PFSK-1 (cell line): ENCODE measurements at regions not wholly inside any gene's neighbourhood (a gene's known extent, or its start where the extent isn't known, plus 50 kb on each side); places are given as distances from the start of the nearest gene placed in this dataset.

ENCODE experiments used
- FOXP2 ChIP-seq: optimal IDR thresholded peaks from 2 replicates; pipeline ENCODE3; 2011; ENCODE audit warnings: borderline replicate concordance, control low read depth, inconsistent platforms; ENCODE audit not compliant: insufficient read depth; ENCODE audit errors: extremely low read length, extremely low read depth
- POLR2AphosphoS5 ChIP-seq: IDR thresholded peaks from 2 replicates; pipeline ENCODE4 v1.6.1; 2012; ENCODE audit warnings: low read depth, mild to moderate bottlenecking, control low read depth, low read length, moderate library complexity
- SIN3A ChIP-seq: IDR thresholded peaks from 2 replicates; pipeline ENCODE4 v1.6.1; 2012; ENCODE audit warnings: mild to moderate bottlenecking, low read length, moderate library complexity, borderline replicate concordance; ENCODE audit not compliant: insufficient read depth
- TAF1 ChIP-seq: IDR thresholded peaks from 2 replicates; pipeline ENCODE4 v1.6.1; 2012; ENCODE audit warnings: low read length, control low read depth, borderline replicate concordance; ENCODE audit not compliant: insufficient read depth
- TF ChIP-seq, protein P1 (sequence below), 2 experiments: IDR thresholded peaks; 2 replicates each; pipeline versions ENCODE4 v1.6.1 to v1.8.0; 2011 to 2012; ENCODE audit warnings: low read depth in 2 of 2, low read length in 2 of 2, control low read depth in 1 of 2, inconsistent platforms in 1 of 2, mild to moderate bottlenecking in 1 of 2, moderate library complexity in 1 of 2; ENCODE audit not compliant: insufficient read depth in 1 of 2

DNA sequence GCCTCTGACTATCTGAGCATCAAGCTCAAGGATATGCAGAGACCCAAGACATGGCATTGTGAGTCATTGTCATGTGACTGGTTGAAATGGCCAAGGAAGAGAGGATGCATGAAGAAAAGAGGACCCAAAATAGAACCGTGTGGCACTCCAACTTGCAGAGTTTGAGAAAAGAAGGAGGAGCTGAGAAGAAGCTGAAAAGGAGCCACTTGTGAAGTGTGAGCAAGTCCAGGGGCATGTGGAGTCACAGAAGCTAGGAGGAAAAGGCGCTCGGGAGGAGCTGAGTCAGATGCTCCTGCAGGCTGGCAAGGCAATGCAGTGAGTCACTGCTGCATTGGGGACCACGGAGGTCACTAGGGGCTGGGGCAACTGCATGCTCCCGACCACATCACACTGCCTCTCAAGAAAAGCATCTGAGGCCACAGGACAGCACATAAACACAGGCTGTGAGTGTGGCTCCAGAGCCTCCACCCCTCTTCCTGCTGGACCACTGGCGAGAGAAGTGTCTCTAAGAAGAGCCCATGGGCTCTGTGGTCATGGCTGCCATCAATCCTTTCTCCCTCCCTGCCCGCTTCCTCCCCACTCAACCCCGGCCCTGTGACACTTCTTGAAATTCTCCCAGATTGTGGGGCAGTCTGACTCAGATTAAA lies 197.6 kb downstream of the DRD1 start:
- TF ChIP-seq SIN3A (no peak), FOXP2 (no peak), TAF1 (no peak), POLR2AphosphoS5 (no peak)
- TF ChIP-seq, protein P1, sequence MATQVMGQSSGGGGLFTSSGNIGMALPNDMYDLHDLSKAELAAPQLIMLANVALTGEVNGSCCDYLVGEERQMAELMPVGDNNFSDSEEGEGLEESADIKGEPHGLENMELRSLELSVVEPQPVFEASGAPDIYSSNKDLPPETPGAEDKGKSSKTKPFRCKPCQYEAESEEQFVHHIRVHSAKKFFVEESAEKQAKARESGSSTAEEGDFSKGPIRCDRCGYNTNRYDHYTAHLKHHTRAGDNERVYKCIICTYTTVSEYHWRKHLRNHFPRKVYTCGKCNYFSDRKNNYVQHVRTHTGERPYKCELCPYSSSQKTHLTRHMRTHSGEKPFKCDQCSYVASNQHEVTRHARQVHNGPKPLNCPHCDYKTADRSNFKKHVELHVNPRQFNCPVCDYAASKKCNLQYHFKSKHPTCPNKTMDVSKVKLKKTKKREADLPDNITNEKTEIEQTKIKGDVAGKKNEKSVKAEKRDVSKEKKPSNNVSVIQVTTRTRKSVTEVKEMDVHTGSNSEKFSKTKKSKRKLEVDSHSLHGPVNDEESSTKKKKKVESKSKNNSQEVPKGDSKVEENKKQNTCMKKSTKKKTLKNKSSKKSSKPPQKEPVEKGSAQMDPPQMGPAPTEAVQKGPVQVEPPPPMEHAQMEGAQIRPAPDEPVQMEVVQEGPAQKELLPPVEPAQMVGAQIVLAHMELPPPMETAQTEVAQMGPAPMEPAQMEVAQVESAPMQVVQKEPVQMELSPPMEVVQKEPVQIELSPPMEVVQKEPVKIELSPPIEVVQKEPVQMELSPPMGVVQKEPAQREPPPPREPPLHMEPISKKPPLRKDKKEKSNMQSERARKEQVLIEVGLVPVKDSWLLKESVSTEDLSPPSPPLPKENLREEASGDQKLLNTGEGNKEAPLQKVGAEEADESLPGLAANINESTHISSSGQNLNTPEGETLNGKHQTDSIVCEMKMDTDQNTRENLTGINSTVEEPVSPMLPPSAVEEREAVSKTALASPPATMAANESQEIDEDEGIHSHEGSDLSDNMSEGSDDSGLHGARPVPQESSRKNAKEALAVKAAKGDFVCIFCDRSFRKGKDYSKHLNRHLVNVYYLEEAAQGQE (IDR thresholded peaks at IDR 0.05; ENCODE audit: insufficient read depth in 1 of 2, low read depth in 2 of 2, low read length in 2 of 2): no peak

DNA sequence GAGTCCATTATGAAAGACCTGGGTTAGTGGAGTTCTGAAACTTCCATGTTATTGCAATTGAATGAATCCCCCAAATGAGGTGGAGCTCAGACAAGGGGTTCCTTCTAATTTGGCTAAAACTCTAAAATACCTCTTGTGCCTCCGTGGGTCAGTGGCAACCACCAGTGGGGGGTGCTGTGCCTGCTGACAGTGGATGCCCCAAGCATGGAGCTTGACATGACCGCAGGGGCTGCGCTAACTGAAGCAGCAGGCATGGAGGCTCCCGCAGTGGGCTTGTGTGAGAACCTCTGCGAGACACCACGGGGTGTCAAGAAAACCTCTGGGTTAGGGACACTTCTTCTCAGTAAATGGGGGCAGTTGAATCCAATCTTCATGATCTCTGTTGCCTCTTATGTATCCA lies 200.5 kb downstream of the DRD1 start:
- no peak for TF ChIP-seq SIN3A
- TF ChIP-seq, protein P1 (IDR thresholded peaks at IDR 0.05; ENCODE audit: insufficient read depth in 1 of 2, low read depth in 2 of 2, low read length in 2 of 2): no peak
- TF ChIP-seq TAF1: no peak
- no peak for TF ChIP-seq POLR2AphosphoS5
- no peak for TF ChIP-seq FOXP2

DNA sequence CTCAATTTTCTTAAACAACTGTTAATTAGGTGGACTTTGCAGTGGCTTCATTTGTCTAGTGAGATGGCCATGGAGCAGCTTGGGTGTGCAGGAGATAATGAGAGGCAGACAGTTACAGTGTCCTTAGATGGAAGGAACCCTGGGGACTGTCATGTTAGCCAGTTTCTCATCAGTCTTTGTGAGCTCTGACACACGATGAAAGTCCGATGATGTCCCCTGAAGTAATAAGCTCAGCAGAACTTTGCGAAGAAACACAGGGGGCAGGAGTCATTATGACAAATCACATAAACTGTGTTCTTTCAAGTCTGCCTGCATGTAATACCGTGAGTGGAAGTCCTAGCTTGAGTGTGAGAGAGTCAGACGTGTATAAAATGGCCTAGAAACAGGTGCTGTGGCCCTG lies 201.8 kb downstream of the DRD1 start:
- TF ChIP-seq SIN3A (no peak), POLR2AphosphoS5 (no peak), TAF1 (no peak), FOXP2 (no peak)
- TF ChIP-seq, protein P1 (IDR thresholded peaks at IDR 0.05; ENCODE audit: insufficient read depth in 1 of 2, low read depth in 2 of 2, low read length in 2 of 2): no peak

DNA sequence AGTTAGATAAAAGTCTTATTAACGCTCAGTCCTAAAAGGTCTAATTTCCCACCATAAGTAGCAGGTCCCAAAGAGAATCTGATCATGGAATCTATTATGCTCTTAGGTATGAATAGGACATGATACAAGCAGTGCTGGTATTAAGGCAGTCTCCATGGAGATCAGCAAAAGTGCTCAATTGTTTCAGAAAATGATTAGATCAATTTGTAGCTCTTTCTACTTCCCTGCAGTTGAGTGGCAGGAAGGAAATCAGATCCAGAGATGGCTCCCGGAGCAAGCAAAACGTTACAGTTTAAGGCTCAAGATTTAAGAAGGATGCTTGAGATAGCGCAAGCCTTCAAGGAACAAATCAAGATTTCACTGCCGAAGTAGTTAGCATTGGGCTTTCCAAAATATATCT lies 205.7 kb downstream of the DRD1 start:
- TF ChIP-seq FOXP2 (no peak), POLR2AphosphoS5 (no peak), TAF1 (no peak), SIN3A (no peak)
- TF ChIP-seq, protein P1 (IDR thresholded peaks at IDR 0.05; ENCODE audit: insufficient read depth in 1 of 2, low read depth in 2 of 2, low read length in 2 of 2): no peak

DNA sequence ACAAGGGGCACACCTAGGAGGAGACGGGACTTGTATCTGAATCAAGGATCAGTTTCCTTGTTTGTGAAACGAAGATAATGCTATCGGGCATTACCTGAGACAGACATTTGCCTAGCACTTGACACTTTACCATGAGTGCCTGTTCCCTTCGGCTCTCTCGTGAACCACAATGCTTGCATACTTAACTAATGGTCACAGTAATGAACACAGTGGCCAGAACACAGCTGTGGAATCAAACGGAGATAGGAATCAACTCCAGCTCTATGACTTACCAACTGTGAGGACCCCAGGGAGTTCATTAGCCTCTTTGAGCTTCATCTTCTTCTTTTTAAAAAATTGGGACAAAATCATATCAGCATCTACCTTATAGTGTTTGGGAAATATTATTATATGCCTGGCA lies 207.8 kb downstream of the DRD1 start:
- TF ChIP-seq, protein P1 (IDR thresholded peaks at IDR 0.05; ENCODE audit: insufficient read depth in 1 of 2, low read depth in 2 of 2, low read length in 2 of 2): no peak
- TF ChIP-seq FOXP2 (no peak), POLR2AphosphoS5 (no peak), SIN3A (no peak), TAF1 (no peak)
